ENCODE measurements at regions not wholly inside any gene's neighbourhood (a gene's known extent, or its start where the extent isn't known, plus 50 kb on each side); places are given as distances from the start of the nearest gene placed in this dataset.

- Mint-ChIP-seq H3K36me3 (ENCODE audit: low read depth, unreplicated experiment) (no peaks in the 10 kb centered on the region), H3K4me3 (ENCODE audit: unreplicated experiment) (no peak overlapping the region), H3K27me3 (ENCODE audit: unreplicated experiment) (peaks cover 2% of the 10 kb centered on the region), H3K9me3 (ENCODE audit: unreplicated experiment) (no peaks in the 10 kb centered on the region), H3K4me1 (ENCODE audit: unreplicated experiment) (no peaks in the 10 kb centered on the region), H3K27ac (ENCODE audit: unreplicated experiment) (no peak overlapping the region)
- no peak for DNase-seq (ENCODE audit: low spot score)
- TF ChIP-seq, protein P1, sequence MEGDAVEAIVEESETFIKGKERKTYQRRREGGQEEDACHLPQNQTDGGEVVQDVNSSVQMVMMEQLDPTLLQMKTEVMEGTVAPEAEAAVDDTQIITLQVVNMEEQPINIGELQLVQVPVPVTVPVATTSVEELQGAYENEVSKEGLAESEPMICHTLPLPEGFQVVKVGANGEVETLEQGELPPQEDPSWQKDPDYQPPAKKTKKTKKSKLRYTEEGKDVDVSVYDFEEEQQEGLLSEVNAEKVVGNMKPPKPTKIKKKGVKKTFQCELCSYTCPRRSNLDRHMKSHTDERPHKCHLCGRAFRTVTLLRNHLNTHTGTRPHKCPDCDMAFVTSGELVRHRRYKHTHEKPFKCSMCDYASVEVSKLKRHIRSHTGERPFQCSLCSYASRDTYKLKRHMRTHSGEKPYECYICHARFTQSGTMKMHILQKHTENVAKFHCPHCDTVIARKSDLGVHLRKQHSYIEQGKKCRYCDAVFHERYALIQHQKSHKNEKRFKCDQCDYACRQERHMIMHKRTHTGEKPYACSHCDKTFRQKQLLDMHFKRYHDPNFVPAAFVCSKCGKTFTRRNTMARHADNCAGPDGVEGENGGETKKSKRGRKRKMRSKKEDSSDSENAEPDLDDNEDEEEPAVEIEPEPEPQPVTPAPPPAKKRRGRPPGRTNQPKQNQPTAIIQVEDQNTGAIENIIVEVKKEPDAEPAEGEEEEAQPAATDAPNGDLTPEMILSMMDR (IDR thresholded peaks at IDR 0.05; ENCODE audit: unreplicated experiment) = no peak
These were observed 758.7 kb downstream of the TMEM182 start for GRCh38 chr2:103520547-103520946.

DNA sequence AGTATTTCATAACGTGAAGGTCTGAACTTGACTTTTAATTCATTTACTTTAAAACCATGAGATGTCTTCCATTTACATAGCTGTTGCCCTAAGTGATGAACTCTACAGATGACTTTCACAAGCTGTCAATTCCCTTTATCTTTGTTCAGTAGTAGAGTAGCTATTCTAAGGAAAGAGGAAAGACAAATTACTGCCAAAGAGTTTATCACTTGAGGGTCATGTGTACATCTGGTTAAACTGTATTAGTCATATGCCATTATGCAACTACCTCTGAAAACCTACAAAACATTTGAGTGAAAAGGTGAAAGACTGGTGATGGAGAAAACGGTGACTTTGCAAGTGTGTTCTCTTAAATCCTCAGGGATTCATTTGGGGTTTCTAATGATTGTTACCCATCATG lies 763.9 kb downstream of the TMEM182 start:
- no peak for DNase-seq (ENCODE audit: low spot score)
- H3K27me3 Mint-ChIP-seq (ENCODE audit: unreplicated experiment) = peaks cover 5% of the 10 kb centered on the region
- H3K36me3 Mint-ChIP-seq (ENCODE audit: low read depth, unreplicated experiment) = no peaks in the 10 kb centered on the region
- no peak overlapping the region for H3K27ac Mint-ChIP-seq (ENCODE audit: unreplicated experiment)
- no peaks in the 10 kb centered on the region for H3K9me3 Mint-ChIP-seq (ENCODE audit: unreplicated experiment)
- TF ChIP-seq, protein P1 (IDR thresholded peaks at IDR 0.05; ENCODE audit: unreplicated experiment) = no peak
- no peak overlapping the region for H3K4me3 Mint-ChIP-seq (ENCODE audit: unreplicated experiment)
- H3K4me1 Mint-ChIP-seq (ENCODE audit: unreplicated experiment) = peaks cover 4% of the 10 kb centered on the region

- TF ChIP-seq, protein P1 (IDR thresholded peaks at IDR 0.05; ENCODE audit: unreplicated experiment) = no peak
- H3K4me1 Mint-ChIP-seq (ENCODE audit: unreplicated experiment) = peaks cover 4% of the 10 kb centered on the region
- no peak overlapping the region for H3K27ac Mint-ChIP-seq (ENCODE audit: unreplicated experiment)
- H3K36me3 Mint-ChIP-seq (ENCODE audit: low read depth, unreplicated experiment) = no peaks in the 10 kb centered on the region
- peaks cover 5% of the 10 kb centered on the region for H3K27me3 Mint-ChIP-seq (ENCODE audit: unreplicated experiment)
- no peaks in the 10 kb centered on the region for H3K9me3 Mint-ChIP-seq (ENCODE audit: unreplicated experiment)
- no peak for DNase-seq (ENCODE audit: low spot score)
- H3K4me3 Mint-ChIP-seq (ENCODE audit: unreplicated experiment) = no peak overlapping the region
These were observed 764.9 kb downstream of the TMEM182 start for GRCh38 chr2:103526757-103527156.

- Mint-ChIP-seq H3K9me3 (ENCODE audit: unreplicated experiment) (no peaks in the 10 kb centered on the region), H3K36me3 (ENCODE audit: low read depth, unreplicated experiment) (no peaks in the 10 kb centered on the region), H3K4me3 (ENCODE audit: unreplicated experiment) (no peak overlapping the region), H3K27ac (ENCODE audit: unreplicated experiment) (no peak overlapping the region), H3K4me1 (ENCODE audit: unreplicated experiment) (peaks cover 4% of the 10 kb centered on the region), H3K27me3 (ENCODE audit: unreplicated experiment) (peaks cover 4% of the 10 kb centered on the region)
- DNase-seq (ENCODE audit: low spot score) = no peak
- TF ChIP-seq, protein P1 (IDR thresholded peaks at IDR 0.05; ENCODE audit: unreplicated experiment) = no peak
These were observed 765.4 kb downstream of the TMEM182 start for GRCh38 chr2:103527278-103527677.

DNA sequence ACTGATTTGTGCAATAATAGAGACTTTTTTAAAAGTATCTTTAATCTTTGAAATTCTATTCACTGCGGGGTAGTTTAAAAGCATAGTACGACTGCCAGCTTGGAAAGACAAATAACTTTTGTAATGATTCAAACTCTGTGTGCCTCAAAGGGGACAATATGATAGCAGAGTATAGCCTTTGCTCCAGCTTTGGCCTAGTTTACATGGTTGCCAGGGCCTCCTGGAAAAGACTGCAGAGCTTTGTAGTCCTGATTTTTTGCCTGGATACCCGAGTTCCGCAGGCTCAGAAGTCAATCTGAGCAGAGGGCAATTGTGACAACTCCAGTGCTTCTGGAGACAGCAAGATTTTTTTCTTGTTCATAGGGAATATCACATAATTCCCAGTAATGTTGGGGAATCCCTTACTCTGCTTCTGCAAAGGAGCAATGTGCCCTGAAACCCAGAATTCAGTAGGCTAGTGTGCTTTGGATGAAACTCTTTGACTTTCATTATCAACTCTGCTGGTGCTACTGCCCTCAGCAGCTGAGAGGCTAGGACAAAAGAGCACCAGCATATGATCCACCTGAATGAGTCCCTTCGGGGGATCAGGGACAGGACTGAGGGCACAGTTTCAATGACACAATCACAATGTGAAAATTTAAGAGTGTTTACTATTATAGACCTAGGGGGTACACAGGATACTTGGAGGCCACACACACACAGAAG lies 768.1 kb downstream of the TMEM182 start:
- Mint-ChIP-seq H3K4me3 (ENCODE audit: unreplicated experiment) (no peak overlapping the region), H3K27ac (ENCODE audit: unreplicated experiment) (no peak overlapping the region), H3K36me3 (ENCODE audit: low read depth, unreplicated experiment) (no peaks in the 10 kb centered on the region), H3K27me3 (ENCODE audit: unreplicated experiment) (peaks cover 7% of the 10 kb centered on the region), H3K9me3 (ENCODE audit: unreplicated experiment) (no peaks in the 10 kb centered on the region), H3K4me1 (ENCODE audit: unreplicated experiment) (peaks cover 4% of the 10 kb centered on the region)
- TF ChIP-seq, protein P1 (IDR thresholded peaks at IDR 0.05; ENCODE audit: unreplicated experiment) = no peak
- no peak for DNase-seq (ENCODE audit: low spot score)
